GM10266 (cell line): ENCODE measurements at regions not wholly inside any gene's neighbourhood (a gene's known extent, or its start where the extent isn't known, plus 50 kb on each side); places are given as distances from the start of the nearest gene placed in this dataset.

Experiments
- DNase-seq: peaks from one replicate; pipeline ENCODE4 v3.0.0; 2012; ENCODE audit errors: extremely low spot score
- CTCF ChIP-seq: IDR thresholded peaks from 2 replicates; pipeline ENCODE4 v1.5.1; 2012; ENCODE audit warnings: mild to moderate bottlenecking, low read depth; ENCODE audit not compliant: control insufficient read depth, insufficient read depth; ENCODE audit errors: missing control alignments

- TF ChIP-seq CTCF = no peak
- DNase-seq = no peak
Measured at GRCh38 chr1:22349362-22350043, 102.1 kb upstream of the ZBTB40 start.

GRCh38 chr1:22350171-22350923 lies 101.3 kb upstream of the ZBTB40 start:
- no peak for TF ChIP-seq CTCF
- DNase-seq = no peak

- TF ChIP-seq CTCF = no peak
- DNase-seq = no peak
Measured at GRCh38 chr1:22350924-22351767, 100.5 kb upstream of the ZBTB40 start.

GRCh38 chr1:22351768-22352080 lies 99.9 kb upstream of the ZBTB40 start:
- no peak for TF ChIP-seq CTCF
- DNase-seq = no peak

GRCh38 chr1:22352355-22352754 lies 99.3 kb upstream of the ZBTB40 start:
- no peak for DNase-seq

GRCh38 chr1:22352896-22353295 lies 98.8 kb upstream of the ZBTB40 start:
- no peak for DNase-seq
- TF ChIP-seq CTCF = no peak

More at GRCh38 chr1:22352355-22352754, 99.3 kb upstream of the ZBTB40 start:
- no peak for TF ChIP-seq CTCF
